Transverse colon (tissue), 4 donors: ENCODE measurements at regions not wholly inside any gene's neighbourhood (a gene's known extent, or its start where the extent isn't known, plus 50 kb on each side); places are given as distances from the start of the nearest gene placed in this dataset.

Experiments used
- DNase-seq: peaks from one replicate; pipeline ENCODE4 v3.0.0-alpha.2; 2019
- H3K27ac ChIP-seq, 4 donors: fragments of 200-600 bp; sonication (generic); 2 replicates each; pipeline ENCODE4 v1.5.1; 2016 to 2018; ENCODE audit warnings: inconsistent platforms in 4 of 4
- H3K27me3 ChIP-seq: fragments of 200-600 bp; sonication (generic); 2 replicates; pipeline ENCODE4 v1.5.1; 2017; ENCODE audit warnings: inconsistent platforms
- H3K36me3 ChIP-seq, 4 donors: fragments of 200-600 bp; sonication (generic); 2 replicates each; pipeline ENCODE4 v1.5.1; 2017 to 2019; ENCODE audit warnings: inconsistent platforms in 4 of 4
- H3K4me1 ChIP-seq, 4 donors: fragments of 200-600 bp; sonication (generic); 2 replicates each; pipeline ENCODE4 v1.5.1; 2017 to 2020; ENCODE audit warnings: inconsistent platforms in 4 of 4
- H3K4me3 ChIP-seq, 4 donors: fragments of 200-600 bp; sonication (generic); 1 replicate in 1 of 4; 2 replicates in 3 of 4; pipeline versions ENCODE4 v1.5.1 to v1.6.1; 2017 to 2019; ENCODE audit warnings: inconsistent platforms in 4 of 4
- H3K9me3 ChIP-seq, 2 donors: fragments of 200-600 bp; sonication (generic); 2 replicates each; pipeline ENCODE4 v1.5.1; 2017 to 2019; ENCODE audit warnings: inconsistent platforms in 2 of 2
- CTCF ChIP-seq, 5 experiments: fragments of 200-600 bp in 3 of 5; fragments of 450-650 bp in 2 of 5; sonication (generic) in 3 of 5; IDR thresholded peaks; 1 replicate in 2 of 5; 2 replicates in 3 of 5; pipeline ENCODE4 v1.5.1; 2016 to 2017; ENCODE audit warnings: antibody characterized with exemption in 5 of 5, inconsistent platforms in 3 of 5, mild to moderate bottlenecking in 2 of 5, moderate library complexity in 1 of 5
- EP300 ChIP-seq: sonication (generic); formaldehyde crosslinking; IDR thresholded peaks from one replicate; pipeline ENCODE4 v1.6.1; 2017; ENCODE audit warnings: antibody characterized with exemption, low read depth
- POLR2A ChIP-seq: fragments of 450-650 bp; IDR thresholded peaks from one replicate; pipeline ENCODE4 v1.6.1; 2016; ENCODE audit warnings: antibody characterized with exemption, mild to moderate bottlenecking, moderate library complexity
- POLR2AphosphoS5 ChIP-seq, 3 donors: sonication (generic); formaldehyde crosslinking; IDR thresholded peaks; one replicate each; pipeline ENCODE4 v1.6.1; 2016; ENCODE audit warnings: antibody characterized with exemption in 3 of 3
- WGBS, 2 donors: methylation state at CpG; one replicate each; pipeline ENCODE4 v1.1.5; 2018; ENCODE audit warnings: low coverage in 1 of 2; 5-methylcytosine and 5-hydroxymethylcytosine counted together
- in situ Hi-C, 4 donors: fragments of 200-750 bp; cut with MboI; loops; one replicate each; pipeline versions ENCODE4 v1.15.0 to v1.15.1; 2017; ENCODE audit warnings: low sequenced_read_pairs in 3 of 4, low pct_ligation_motif_present in 1 of 4, low pct_unique_long_range_greater_than_20kb in 1 of 4
- intact Hi-C: fragments of 100-400 bp; cut with DNase I; formaldehyde crosslinking; loops from one replicate; pipeline ENCODE4 v1.15.1; 2023; ENCODE audit warnings: low total_unique reads

DNA sequence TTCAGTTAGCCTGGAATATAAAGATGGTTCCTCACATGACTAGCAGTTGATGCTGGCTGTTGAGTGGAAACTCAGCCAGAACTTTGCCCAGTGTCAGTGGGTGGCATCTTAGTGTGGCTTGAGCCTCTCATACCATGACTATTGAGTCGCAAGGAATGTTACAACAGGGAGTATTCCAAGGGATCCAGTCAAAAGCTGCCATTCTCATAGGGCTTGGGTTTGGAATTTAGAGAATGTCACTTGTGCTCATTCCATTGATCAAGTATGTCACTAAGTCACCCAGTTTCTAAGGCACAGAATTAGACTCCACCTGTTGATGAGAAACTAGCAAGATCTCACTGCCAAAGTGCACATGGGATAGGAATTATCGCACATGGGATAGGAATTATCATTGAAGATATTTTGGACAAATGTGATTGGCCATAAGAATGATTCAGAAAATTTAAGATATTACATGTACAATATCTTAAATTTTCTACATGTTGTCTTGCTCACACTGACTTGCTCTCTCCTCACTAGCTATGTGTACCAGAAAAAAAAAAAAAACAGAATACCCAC lies 1290.7 kb upstream of the ADGRL2 start:
- in situ Hi-C loops = no loop called here
- TF ChIP-seq EP300 (no peak), POLR2A (no peak), POLR2AphosphoS5 (IDR thresholded peaks at IDR 0.05) (no peak), CTCF (IDR thresholded peaks at IDR 0.05) (no peak)

GRCh38 chr1:80506216-80506615 lies 1294.5 kb upstream of the ADGRL2 start:
- intact Hi-C loops (no loop called here), in situ Hi-C loops (no loop called here)
- Histone ChIP-seq H3K36me3 (no peaks in the 10 kb centered on the region), H3K27ac (no peak overlapping the region), H3K9me3 (no peaks in the 10 kb centered on the region), H3K4me1 (no peaks in the 10 kb centered on the region), H3K27me3 (no peaks in the 10 kb centered on the region), H3K4me3 (no peak overlapping the region)
- DNase-seq = no peak
- WGBS, 2 donors = 78 to 81% methylated on average over 2 of the region's 2 CpGs
- TF ChIP-seq EP300 (no peak), POLR2AphosphoS5 (IDR thresholded peaks at IDR 0.05) (no peak), POLR2A (no peak), CTCF (IDR thresholded peaks at IDR 0.05) (no peak)

More for the DNA sequence above, 1290.7 kb upstream of the ADGRL2 start:
- no peak overlapping the region for H3K4me3 ChIP-seq
- H3K27ac ChIP-seq = no peak overlapping the region
- DNase-seq = no peak
- H3K36me3 ChIP-seq = no peaks in the 10 kb centered on the region
- H3K4me1 ChIP-seq = no peaks in the 10 kb centered on the region
- no peaks in the 10 kb centered on the region for H3K9me3 ChIP-seq
- no peaks in the 10 kb centered on the region for H3K27me3 ChIP-seq
- WGBS, 2 donors = 33 to 78% methylated on average over 1 to 2 of the region's 2 CpGs
- intact Hi-C loops = no loop called here

DNA sequence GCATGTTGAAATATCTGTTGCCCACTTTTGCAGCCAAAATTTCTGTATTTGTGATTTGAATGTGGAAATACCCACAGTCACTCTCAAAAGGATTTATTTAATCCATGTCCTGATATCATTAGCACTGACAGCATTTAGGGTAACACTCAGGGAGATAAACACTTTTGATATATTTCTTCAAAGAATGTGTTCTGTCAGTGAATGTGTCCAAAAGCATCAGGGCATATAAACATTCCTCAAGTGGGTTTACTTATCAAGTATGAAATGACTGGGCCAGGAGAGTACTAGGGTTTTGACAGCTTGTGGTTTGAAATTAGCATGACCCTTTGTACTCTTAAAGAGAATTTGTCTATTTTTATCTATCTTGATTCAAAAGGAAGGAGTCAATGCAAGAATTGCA lies 1302.1 kb upstream of the ADGRL2 start:
- Histone ChIP-seq H3K27me3 (no peaks in the 10 kb centered on the region), H3K4me3 (no peak overlapping the region), H3K9me3 (no peaks in the 10 kb centered on the region), H3K27ac (no peak overlapping the region), H3K4me1 (no peaks in the 10 kb centered on the region), H3K36me3 (no peaks in the 10 kb centered on the region)
- intact Hi-C loops (no loop called here), in situ Hi-C loops (no loop called here)
- no peak for TF ChIP-seq POLR2A
- no peak for TF ChIP-seq CTCF (IDR thresholded peaks at IDR 0.05)
- TF ChIP-seq EP300 = no peak
- TF ChIP-seq POLR2AphosphoS5 (IDR thresholded peaks at IDR 0.05) = no peak
- no peak for DNase-seq

DNA sequence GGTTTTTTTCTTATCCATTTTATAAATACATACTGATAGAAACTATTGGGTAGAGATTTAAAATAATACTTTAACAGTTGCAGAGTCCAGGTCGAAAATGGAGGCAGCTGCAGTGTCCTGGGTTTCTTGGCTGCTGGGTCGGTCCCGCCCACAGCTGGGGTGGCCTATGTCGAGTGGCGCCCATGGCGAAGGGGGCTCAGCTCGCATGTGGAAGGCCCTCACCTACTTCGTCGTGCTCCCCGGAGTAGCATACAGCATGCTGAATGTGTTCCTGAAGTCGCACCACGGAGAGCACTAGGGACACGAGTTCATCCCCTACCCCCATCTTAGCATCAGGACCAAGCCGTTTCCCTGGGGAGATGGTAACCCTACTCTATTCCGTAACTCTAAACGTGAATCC lies 1304.9 kb upstream of the ADGRL2 start:
- no peak for TF ChIP-seq CTCF (IDR thresholded peaks at IDR 0.05)
- no peak for DNase-seq
- Histone ChIP-seq H3K9me3 (no peaks in the 10 kb centered on the region), H3K4me3 (no peak overlapping the region), H3K4me1 (no peaks in the 10 kb centered on the region), H3K27me3 (no peaks in the 10 kb centered on the region), H3K36me3 (no peaks in the 10 kb centered on the region), H3K27ac (no peak overlapping the region)
- WGBS, 2 donors = 57 to 91% methylated on average over 1 to 16 of the region's 16 CpGs
- intact Hi-C loops (no loop called here), in situ Hi-C loops (no loop called here)
